PC-3 (cell line): ENCODE measurements at regions not wholly inside any gene's neighbourhood (a gene's known extent, or its start where the extent isn't known, plus 50 kb on each side); places are given as distances from the start of the nearest gene placed in this dataset.

ENCODE experiments used
- ATAC-seq: fragments of 200-7000 bp; cut with Tn5 transposase; 2 replicates; pipeline ENCODE4 v1.9.1; 2020; ENCODE audit warnings: mild to moderate bottlenecking, moderate library complexity
- BruUV-seq: library from RNA; stranded (reverse); fragments of 400-500 nt; replicated peaks from 2 replicates; lab custom pipeline; 2021; lab: Mats Ljungman, UMichigan
- CTCF ChIA-PET: fragments of 300-600 bp; sonication (Branson Sonifier 250); formaldehyde crosslinking; loops from one replicate; lab custom pipeline; 2022; ENCODE audit warnings: antibody characterized with exemption; lab: Charles Lee
- POLR2A ChIA-PET: fragments of 300-600 bp; sonication (Branson Sonifier 250); formaldehyde crosslinking; loops from one replicate; lab custom pipeline; 2022; ENCODE audit warnings: antibody characterized with exemption; ENCODE audit not compliant: unreplicated experiment; lab: Charles Lee
- DNase-seq: peaks from one replicate; pipeline ENCODE4 v3.0.0-alpha.2; 2015
- H2AFZ ChIP-seq: fragments of 300-600 bp; sonication (generic); 2 replicates; pipeline ENCODE4 v1.6.0; 2016; ENCODE audit warnings: antibody characterized with exemption, low read length
- H3F3A ChIP-seq: fragments of 300-600 bp; sonication (generic); one replicate; pipeline ENCODE4 v1.6.0; 2017; ENCODE audit warnings: antibody characterized with exemption, low read length, control low read depth, mild to moderate bottlenecking; ENCODE audit not compliant: unreplicated experiment
- H3K27ac ChIP-seq: fragments of 300-600 bp; sonication (generic); 2 replicates; pipeline ENCODE4 v1.5.1; 2016; ENCODE audit warnings: mild to moderate bottlenecking, low read length
- H3K27me3 ChIP-seq: fragments of 300-600 bp; sonication (generic); 2 replicates; pipeline ENCODE4 v1.6.1; 2016; ENCODE audit warnings: low read length, mixed read lengths
- H3K36me3 ChIP-seq: fragments of 300-600 bp; sonication (generic); 2 replicates; pipeline ENCODE4 v1.6.1; 2016; ENCODE audit warnings: low read depth, mixed run types, low read length, mixed read lengths
- H3K4me1 ChIP-seq: fragments of 300-600 bp; sonication (generic); 2 replicates; pipeline ENCODE4 v1.5.1; 2016; ENCODE audit warnings: low read length; ENCODE audit not compliant: insufficient read depth
- H3K4me2 ChIP-seq: fragments of 300-600 bp; sonication (generic); 2 replicates; pipeline ENCODE4 v1.6.0; 2016; ENCODE audit warnings: low read length
- H3K4me3 ChIP-seq: fragments of 300-600 bp; sonication (generic); 2 replicates; pipeline ENCODE4 v1.5.1; 2016; ENCODE audit warnings: mild to moderate bottlenecking, low read length, mixed read lengths
- H3K79me2 ChIP-seq: fragments of 300-600 bp; sonication (generic); 2 replicates; pipeline ENCODE4 v1.6.1; 2017; ENCODE audit warnings: low read length, mixed read lengths
- H3K9ac ChIP-seq: fragments of 300-600 bp; sonication (generic); 2 replicates; pipeline ENCODE4 v1.6.0; 2016; ENCODE audit warnings: mild to moderate bottlenecking, low read length
- H3K9me2 ChIP-seq: fragments of 300-600 bp; sonication (generic); replicated peaks from 2 replicates; pipeline ENCODE4 v1.6.1; 2016; ENCODE audit warnings: mixed run types, low read length, mixed read lengths
- H3K9me3 ChIP-seq: fragments of 300-600 bp; sonication (generic); 2 replicates; pipeline ENCODE4 v1.6.1; 2016; ENCODE audit warnings: low read length, mixed read lengths
- H4K20me1 ChIP-seq: fragments of 300-600 bp; sonication (generic); 2 replicates; pipeline ENCODE4 v1.6.1; 2016; ENCODE audit warnings: low read length, mixed read lengths
- CTCF ChIP-seq: fragments of 300-600 bp; sonication (generic); conservative IDR thresholded peaks from 2 replicates; pipeline ENCODE4 v1.5.1; 2017; ENCODE audit warnings: antibody characterized with exemption, low read depth, mild to moderate bottlenecking, low read length
- EZH2 ChIP-seq: fragments of 300-600 bp; sonication (generic); IDR thresholded peaks from one replicate; pipeline ENCODE4 v1.6.1; 2017; ENCODE audit warnings: antibody characterized with exemption, mild to moderate bottlenecking, low read length; ENCODE audit not compliant: unreplicated experiment
- EZH2phosphoT487 ChIP-seq: fragments of 300-600 bp; sonication (generic); IDR thresholded peaks from 2 replicates; pipeline ENCODE4 v1.6.1; 2018; ENCODE audit warnings: mild to moderate bottlenecking, antibody characterized with exemption, low read length, borderline replicate concordance
- intact Hi-C: fragments of 100-400 bp; cut with micrococcal nuclease; formaldehyde crosslinking; loops from 2 replicates; pipeline ENCODE4 v1.9.0; 2023

DNA sequence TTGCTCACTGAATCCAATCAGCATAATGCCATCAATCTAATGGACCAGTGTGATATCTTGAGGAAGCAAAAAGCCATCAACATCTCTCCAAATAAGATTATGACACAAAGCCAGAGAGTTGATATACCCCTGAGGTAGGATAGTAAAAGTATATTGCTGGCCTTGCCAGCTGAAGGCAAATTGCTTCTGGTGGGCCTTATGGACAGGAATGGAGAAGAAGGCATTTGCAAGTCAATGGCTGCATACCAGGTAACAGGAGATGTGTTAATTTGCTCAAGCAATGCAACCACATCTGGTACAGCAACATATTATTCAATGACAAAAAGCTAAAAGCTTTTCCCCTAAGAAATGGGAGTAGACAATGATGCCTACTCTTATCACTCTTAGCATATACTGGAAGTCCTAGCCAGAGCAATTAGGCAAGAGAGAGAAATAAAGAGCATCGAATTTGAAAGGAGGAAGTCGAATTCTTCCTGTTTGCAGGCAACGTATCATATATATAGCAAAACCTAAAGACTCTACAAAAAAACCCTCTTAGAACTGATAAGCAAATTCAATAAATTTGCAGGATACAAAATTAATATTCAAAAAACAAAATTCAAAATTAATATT lies 216.1 kb upstream of the RASA1 start:
- POLR2A ChIA-PET: interaction anchor here (0.6 kb wide), 1 partner anchor 31 kb away, joined by 3 read pairs; no protein-coding TSS in a partner anchor
- Histone ChIP-seq H3K4me3 (no peak overlapping the region), H3K9ac (no peak overlapping the region), H3K9me2 (0 out of 2 replicates have a peak, but pooled peaks cover under 1% of the 10 kb centered on the region), H3K27ac (no peak overlapping the region), H3K4me2 (no peak overlapping the region), H3K79me2 (no peaks in the 10 kb centered on the region), H3K36me3 (no peaks in the 10 kb centered on the region), H3K27me3 (no peaks in the 10 kb centered on the region), H2AFZ (no peak overlapping the region), H3F3A (no peaks in the 10 kb centered on the region), H3K9me3 (no peaks in the 10 kb centered on the region), H3K4me1 (no peaks in the 10 kb centered on the region), H4K20me1 (no peaks in the 10 kb centered on the region)
- TF ChIP-seq CTCF (no peak), EZH2phosphoT487 (no peak), EZH2 (no peak)
- intact Hi-C loops: no loop called here
- CTCF ChIA-PET: no interaction called here
- no TSS peak for BruUV-seq
- no peak for DNase-seq
- no peak for ATAC-seq

DNA sequence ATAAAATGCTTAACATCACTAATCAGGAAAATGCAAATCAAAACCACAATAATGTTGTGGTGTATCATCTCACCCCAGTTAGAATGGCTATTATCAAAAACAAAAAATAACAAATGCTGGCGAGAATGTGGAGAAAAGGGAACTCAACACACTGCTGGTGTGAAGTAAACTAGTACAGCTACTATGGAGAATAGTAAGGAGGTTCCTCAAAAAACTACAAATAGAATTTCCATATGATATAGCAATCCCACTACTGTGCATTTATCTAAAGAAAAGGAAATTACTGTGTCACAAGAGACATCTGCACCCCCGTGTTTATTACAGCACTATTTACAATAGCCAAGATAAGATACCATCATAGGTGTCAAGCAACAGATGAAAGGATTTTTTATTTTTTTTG lies 214.5 kb upstream of the RASA1 start:
- Histone ChIP-seq H3K9me2 (no peaks in the 10 kb centered on the region), H4K20me1 (no peaks in the 10 kb centered on the region), H3K79me2 (no peaks in the 10 kb centered on the region), H3K4me2 (no peak overlapping the region), H3K9ac (no peak overlapping the region), H3K9me3 (no peaks in the 10 kb centered on the region), H3K27me3 (no peaks in the 10 kb centered on the region), H3K4me3 (no peak overlapping the region), H3K36me3 (no peaks in the 10 kb centered on the region), H3F3A (no peaks in the 10 kb centered on the region), H3K4me1 (no peaks in the 10 kb centered on the region), H2AFZ (no peak overlapping the region), H3K27ac (no peak overlapping the region)
- no TSS peak for BruUV-seq
- POLR2A ChIA-PET: no interaction called here
- TF ChIP-seq EZH2 (no peak), EZH2phosphoT487 (no peak), CTCF (no peak)
- ATAC-seq (no peak), DNase-seq (no peak)
- intact Hi-C loops: no loop called here
- CTCF ChIA-PET: no interaction called here

GRCh38 chr5:87054821-87055220 lies 212.9 kb upstream of the RASA1 start:
- Histone ChIP-seq H3K4me1 (no peaks in the 10 kb centered on the region), H3K4me2 (no peak overlapping the region), H3K79me2 (no peaks in the 10 kb centered on the region), H3K9me2 (no peaks in the 10 kb centered on the region), H3K36me3 (no peaks in the 10 kb centered on the region), H2AFZ (no peak overlapping the region), H3K27me3 (no peaks in the 10 kb centered on the region), H3K9ac (no peak overlapping the region), H3F3A (no peaks in the 10 kb centered on the region), H3K9me3 (no peaks in the 10 kb centered on the region), H4K20me1 (no peaks in the 10 kb centered on the region), H3K27ac (no peak overlapping the region), H3K4me3 (no peak overlapping the region)
- intact Hi-C loops: no loop called here
- ATAC-seq: no peak
- TF ChIP-seq EZH2 (no peak), CTCF (no peak), EZH2phosphoT487 (no peak)
- no peak for DNase-seq
- ChIA-PET POLR2A (no interaction called here), CTCF (no interaction called here)
- no TSS peak for BruUV-seq
